ENCODE measurements at regions not wholly inside any gene's neighbourhood (a gene's known extent, or its start where the extent isn't known, plus 50 kb on each side); places are given as distances from the start of the nearest gene placed in this dataset.

DNA sequence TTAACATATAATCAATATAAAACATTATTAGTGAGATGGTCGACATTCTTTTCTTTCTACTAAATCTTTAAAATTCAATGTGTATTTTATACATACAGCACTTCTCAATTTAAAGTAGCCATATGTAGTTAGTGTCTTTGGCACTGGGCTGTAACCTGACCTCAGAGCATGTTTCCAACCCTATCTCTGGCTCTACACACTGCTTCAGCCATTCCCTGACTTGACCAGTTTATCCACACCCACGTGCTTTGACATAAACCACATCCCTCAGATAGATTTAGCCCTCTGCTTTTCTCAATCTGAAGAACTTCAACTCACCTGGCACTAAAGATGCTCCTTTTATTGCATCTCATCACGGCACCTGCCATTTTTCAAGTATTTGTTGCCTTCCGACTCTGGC is 58.3 kb downstream of the RGS2 start:
- ChIA-PET CTCF (no interaction called here), POLR2A (no interaction called here)

More for the DNA sequence above, 58.3 kb downstream of the RGS2 start:
- Mint-ChIP-seq H3K4me1 (no peaks in the 10 kb centered on the region), H3K27ac (no peak overlapping the region), H3K4me3 (no peak overlapping the region), H3K9me3 (peaks cover 7% of the 10 kb centered on the region; the same call in 1 of the 2 replicates), H3K27me3 (ENCODE audit: low read depth) (no peaks in the 10 kb centered on the region), H3K36me3 (no peaks in the 10 kb centered on the region)
- TF ChIP-seq NFYB (CRISPR knock-in tag; conservative IDR thresholded peaks at IDR 0.05; ENCODE audit: low read depth): no peak
- TF ChIP-seq CBFB (CRISPR knock-in tag; IDR thresholded peaks at IDR 0.05; ENCODE audit: low read depth): no peak
- TF ChIP-seq MLX (CRISPR knock-in tag; IDR thresholded peaks at IDR 0.05): no peak
- TF ChIP-seq, protein P1, sequence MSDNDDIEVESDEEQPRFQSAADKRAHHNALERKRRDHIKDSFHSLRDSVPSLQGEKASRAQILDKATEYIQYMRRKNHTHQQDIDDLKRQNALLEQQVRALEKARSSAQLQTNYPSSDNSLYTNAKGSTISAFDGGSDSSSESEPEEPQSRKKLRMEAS (CRISPR knock-in tag; IDR thresholded peaks at IDR 0.05): no peak
- no peak for TF ChIP-seq NR2C2 (CRISPR knock-in tag; IDR thresholded peaks at IDR 0.05)
- no peak for TF ChIP-seq E2F5 (CRISPR knock-in tag; IDR thresholded peaks at IDR 0.05)
- TF ChIP-seq, protein P2, sequence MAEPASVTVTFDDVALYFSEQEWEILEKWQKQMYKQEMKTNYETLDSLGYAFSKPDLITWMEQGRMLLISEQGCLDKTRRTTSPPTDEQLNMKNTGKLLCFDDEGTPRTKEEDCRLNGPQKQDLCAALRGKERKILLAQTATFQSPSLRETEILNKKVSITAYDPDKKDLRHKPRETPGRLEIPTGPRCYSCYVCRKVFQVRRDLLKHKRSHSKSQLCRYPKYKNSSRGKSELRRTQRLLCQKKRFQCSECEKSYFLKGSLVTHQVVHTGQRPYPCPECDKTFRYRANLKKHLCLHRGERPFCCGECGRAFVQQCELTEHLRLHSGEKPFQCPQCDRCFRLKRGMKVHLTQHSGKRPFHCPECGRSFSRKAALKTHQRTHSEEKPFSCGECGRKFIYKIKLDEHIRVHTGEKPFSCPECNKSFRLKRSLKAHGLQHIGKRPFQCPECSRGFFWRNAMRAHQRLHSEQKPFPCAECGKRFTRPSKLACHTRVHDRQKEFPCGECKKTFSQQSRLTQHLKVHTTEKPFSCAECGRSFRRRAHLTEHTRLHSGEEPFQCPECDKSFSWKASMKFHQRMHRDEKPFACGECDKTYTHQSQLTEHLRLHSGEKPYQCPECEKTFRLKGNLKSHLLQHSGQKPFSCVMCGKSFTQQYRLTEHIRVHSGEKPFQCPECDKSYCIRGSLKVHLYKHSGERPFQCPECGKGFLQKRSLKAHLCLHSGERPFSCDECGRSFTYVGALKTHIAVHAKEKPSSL (CRISPR knock-in tag; conservative IDR thresholded peaks at IDR 0.05): no peak
- TF ChIP-seq, protein P3, sequence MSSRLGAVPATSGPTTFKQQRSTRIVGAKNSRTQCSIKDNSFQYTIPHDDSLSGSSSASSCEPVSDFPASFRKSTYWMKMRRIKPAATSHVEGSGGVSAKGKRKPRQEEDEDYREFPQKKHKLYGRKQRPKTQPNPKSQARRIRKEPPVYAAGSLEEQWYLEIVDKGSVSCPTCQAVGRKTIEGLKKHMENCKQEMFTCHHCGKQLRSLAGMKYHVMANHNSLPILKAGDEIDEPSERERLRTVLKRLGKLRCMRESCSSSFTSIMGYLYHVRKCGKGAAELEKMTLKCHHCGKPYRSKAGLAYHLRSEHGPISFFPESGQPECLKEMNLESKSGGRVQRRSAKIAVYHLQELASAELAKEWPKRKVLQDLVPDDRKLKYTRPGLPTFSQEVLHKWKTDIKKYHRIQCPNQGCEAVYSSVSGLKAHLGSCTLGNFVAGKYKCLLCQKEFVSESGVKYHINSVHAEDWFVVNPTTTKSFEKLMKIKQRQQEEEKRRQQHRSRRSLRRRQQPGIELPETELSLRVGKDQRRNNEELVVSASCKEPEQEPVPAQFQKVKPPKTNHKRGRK (CRISPR knock-in tag; IDR thresholded peaks at IDR 0.05; ENCODE audit: borderline replicate concordance): no peak
- no peak for TF ChIP-seq FOXP1 (CRISPR knock-in tag; IDR thresholded peaks at IDR 0.05; ENCODE audit: borderline replicate concordance)
- TF ChIP-seq PRRX2 (CRISPR knock-in tag; IDR thresholded peaks at IDR 0.05): no peak
- TF ChIP-seq IRF2 (CRISPR knock-in tag; IDR thresholded peaks at IDR 0.05; ENCODE audit: borderline replicate concordance, low read depth): no peak
- no peak for TF ChIP-seq SOX15 (CRISPR knock-in tag; IDR thresholded peaks at IDR 0.05)
- no peak for TF ChIP-seq STAT6 (CRISPR knock-in tag; conservative IDR thresholded peaks at IDR 0.05; ENCODE audit: low read depth)
- no peak for TF ChIP-seq NR3C1 (CRISPR knock-in tag; conservative IDR thresholded peaks at IDR 0.05; ENCODE audit: low read depth)
- no peak for TF ChIP-seq ELF4 (CRISPR knock-in tag; IDR thresholded peaks at IDR 0.05; ENCODE audit: low read depth)
- no peak for TF ChIP-seq EMX1 (CRISPR knock-in tag; IDR thresholded peaks at IDR 0.05)
- no peak for TF ChIP-seq ETV6 (CRISPR knock-in tag; IDR thresholded peaks at IDR 0.05)
- TF ChIP-seq ZNF219 (CRISPR knock-in tag; IDR thresholded peaks at IDR 0.05; ENCODE audit: borderline replicate concordance): no peak
- TF ChIP-seq PRDM15 (CRISPR knock-in tag; IDR thresholded peaks at IDR 0.05): no peak
- TF ChIP-seq ZNF121 (CRISPR knock-in tag; IDR thresholded peaks at IDR 0.05): no peak
- DNase-seq (ENCODE audit: low spot score) (no peak), ATAC-seq (peak; percentile 34; the same call in 1 of the 2 replicates)

Data from WTC11 (cell line).